ENCODE measurements at regions not wholly inside any gene's neighbourhood (a gene's known extent, or its start where the extent isn't known, plus 50 kb on each side); places are given as distances from the start of the nearest gene placed in this dataset.
A peak's percentile ranks its signal among the peaks of the same experiment; 100 is the strongest.

DNA sequence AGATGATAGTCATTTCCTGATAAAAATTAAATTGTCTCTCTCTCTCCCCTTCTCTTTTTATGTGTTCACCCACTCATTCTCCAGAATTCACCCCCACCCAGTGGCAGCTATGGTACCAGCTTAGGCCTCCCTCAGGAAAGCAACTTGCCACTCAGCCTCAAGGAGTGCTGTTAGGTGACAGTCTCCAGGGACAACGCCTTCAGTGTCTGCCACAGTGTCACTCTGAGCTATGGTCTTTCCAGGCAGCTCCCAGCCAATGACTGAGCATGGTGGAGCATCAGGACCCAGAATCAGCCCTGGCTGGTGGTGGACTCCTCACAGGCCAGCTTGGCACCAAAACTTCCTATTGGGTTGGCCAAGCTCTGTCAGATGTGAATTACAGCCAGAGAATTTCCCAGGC lies 140.9 kb upstream of the PIK3R1 start:
- no CpG with 5 or more reads among the region's 1 CpG for WGBS, 2 donors (ENCODE audit: extremely low coverage in 2 of 2, insufficient read length in 2 of 2, insufficient replicate concordance in 1 of 2)
- H3K4me2 ChIP-seq (ENCODE audit: insufficient read depth, low read length, poor library complexity, severe bottlenecking) = no peak overlapping the region
- no peak overlapping the region for H4K8ac ChIP-seq (ENCODE audit: low read depth, low read length)
- H3K14ac ChIP-seq (ENCODE audit: low read length) = no peak overlapping the region
- H3K18ac ChIP-seq (ENCODE audit: low read length) = no peak overlapping the region
- H3K23ac ChIP-seq (ENCODE audit: low read depth, low read length, poor library complexity) = no peak overlapping the region
- no peak overlapping the region for H3K4ac ChIP-seq (ENCODE audit: low read length)
- no peaks in the 10 kb centered on the region for H3K9me3 ChIP-seq (replicated peaks in 1 of 2; ENCODE audit: control insufficient read depth in 2 of 2, insufficient read depth in 1 of 2, low read depth in 1 of 2, low read length in 2 of 2)
- no peak overlapping the region for H2AFZ ChIP-seq (ENCODE audit: low read length)
- no peak overlapping the region for H2BK12ac ChIP-seq (ENCODE audit: low read length)
- no peak overlapping the region for H2BK15ac ChIP-seq (ENCODE audit: low read length)
- no peak overlapping the region for H2BK5ac ChIP-seq (ENCODE audit: low read length)
- no peaks in the 10 kb centered on the region for H3K36me3 ChIP-seq (replicated peaks in 1 of 2; ENCODE audit: control insufficient read depth in 2 of 2, insufficient read depth in 2 of 2, low read length in 2 of 2)
- H3K27me3 ChIP-seq (ENCODE audit: control insufficient read depth in 3 of 3, insufficient read depth in 3 of 3, low read depth in 1 of 3, low read length in 3 of 3) = no peaks in the 10 kb centered on the region
- no peaks in the 10 kb centered on the region for H3K79me1 ChIP-seq (ENCODE audit: low read depth, low read length)
- H3K27ac ChIP-seq (replicated peaks; ENCODE audit: low read length) = no peak overlapping the region
- no peak overlapping the region for H3K9ac ChIP-seq (ENCODE audit: low read depth, low read length, poor library complexity)
- peak overlapping the region in 1 of 2 donors; percentile 63 for H3K4me3 ChIP-seq (ENCODE audit: low read length in 2 of 2)
- H4K91ac ChIP-seq (ENCODE audit: low read depth, low read length, poor library complexity) = no peak overlapping the region
- H3K4me1 ChIP-seq (ENCODE audit: control insufficient read depth in 2 of 2, insufficient read depth in 1 of 2, low read depth in 1 of 2, low read length in 2 of 2) = peaks cover 1 to 2% of the 10 kb centered on the region in 2 donors
- no peak for DNase-seq (ENCODE audit: low spot score)
- H2AK5ac ChIP-seq (ENCODE audit: low read depth, low read length) = no peak overlapping the region
- H2BK120ac ChIP-seq (ENCODE audit: low read depth, low read length) = no peak overlapping the region

DNA sequence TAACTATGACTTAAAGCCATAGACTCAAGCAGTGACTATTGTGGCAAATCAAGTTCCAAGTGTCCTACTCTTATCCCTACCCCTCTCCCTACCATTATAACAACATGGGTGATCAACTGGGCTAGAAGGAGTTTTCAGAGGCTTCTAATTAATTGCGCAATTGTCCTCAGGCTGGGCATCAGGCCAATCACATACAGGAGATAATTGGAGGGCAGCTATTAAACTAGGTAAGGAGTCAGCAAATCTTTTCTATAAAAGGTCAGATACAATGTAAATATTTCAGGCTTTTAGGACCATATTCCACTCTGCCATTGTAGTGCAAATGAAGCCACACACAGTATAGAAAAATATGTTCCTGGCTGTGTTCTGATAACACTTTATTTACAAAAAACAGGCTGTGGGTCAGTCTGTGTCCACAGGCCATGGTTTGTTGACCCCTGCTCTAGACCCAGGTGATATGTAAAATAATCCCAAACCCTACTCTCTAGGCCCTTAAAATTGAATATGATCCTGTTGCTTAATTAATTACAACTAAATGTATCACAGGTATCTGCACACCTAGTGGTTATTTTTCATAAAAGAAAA lies 141.4 kb upstream of the PIK3R1 start:
- no peak overlapping the region for H4K8ac ChIP-seq (ENCODE audit: low read depth, low read length)
- no CpG with 5 or more reads among the region's 1 CpG for WGBS, 2 donors (ENCODE audit: extremely low coverage in 2 of 2, insufficient read length in 2 of 2, insufficient replicate concordance in 1 of 2)
- H2BK5ac ChIP-seq (ENCODE audit: low read length) = no peak overlapping the region
- no peak overlapping the region for H2AFZ ChIP-seq (ENCODE audit: low read length)
- no peak overlapping the region for H3K14ac ChIP-seq (ENCODE audit: low read length)
- H3K4ac ChIP-seq (ENCODE audit: low read length) = no peak overlapping the region
- no peak overlapping the region for H3K18ac ChIP-seq (ENCODE audit: low read length)
- no peak overlapping the region for H3K9ac ChIP-seq (ENCODE audit: low read depth, low read length, poor library complexity)
- no peak overlapping the region for H3K4me3 ChIP-seq (ENCODE audit: low read length in 2 of 2)
- H2BK120ac ChIP-seq (ENCODE audit: low read depth, low read length) = no peak overlapping the region
- H3K79me1 ChIP-seq (ENCODE audit: low read depth, low read length) = no peaks in the 10 kb centered on the region
- no peak overlapping the region for H2BK15ac ChIP-seq (ENCODE audit: low read length)
- H3K4me2 ChIP-seq (ENCODE audit: insufficient read depth, low read length, poor library complexity, severe bottlenecking) = no peak overlapping the region
- no peaks in the 10 kb centered on the region for H3K9me3 ChIP-seq (replicated peaks in 1 of 2; ENCODE audit: control insufficient read depth in 2 of 2, insufficient read depth in 1 of 2, low read depth in 1 of 2, low read length in 2 of 2)
- no peak overlapping the region for H2BK12ac ChIP-seq (ENCODE audit: low read length)
- no peak for DNase-seq (ENCODE audit: low spot score)
- no peaks in the 10 kb centered on the region for H3K27me3 ChIP-seq (ENCODE audit: control insufficient read depth in 3 of 3, insufficient read depth in 3 of 3, low read depth in 1 of 3, low read length in 3 of 3)
- no peak overlapping the region for H4K91ac ChIP-seq (ENCODE audit: low read depth, low read length, poor library complexity)
- H2AK5ac ChIP-seq (ENCODE audit: low read depth, low read length) = no peak overlapping the region
- H3K23ac ChIP-seq (ENCODE audit: low read depth, low read length, poor library complexity) = no peak overlapping the region
- no peak overlapping the region for H3K27ac ChIP-seq (replicated peaks; ENCODE audit: low read length)
- H3K36me3 ChIP-seq (replicated peaks in 1 of 2; ENCODE audit: control insufficient read depth in 2 of 2, insufficient read depth in 2 of 2, low read length in 2 of 2) = no peaks in the 10 kb centered on the region
- H3K4me1 ChIP-seq (ENCODE audit: control insufficient read depth in 2 of 2, insufficient read depth in 1 of 2, low read depth in 1 of 2, low read length in 2 of 2) = peaks cover 0 to 2% of the 10 kb centered on the region in 2 donors

DNA sequence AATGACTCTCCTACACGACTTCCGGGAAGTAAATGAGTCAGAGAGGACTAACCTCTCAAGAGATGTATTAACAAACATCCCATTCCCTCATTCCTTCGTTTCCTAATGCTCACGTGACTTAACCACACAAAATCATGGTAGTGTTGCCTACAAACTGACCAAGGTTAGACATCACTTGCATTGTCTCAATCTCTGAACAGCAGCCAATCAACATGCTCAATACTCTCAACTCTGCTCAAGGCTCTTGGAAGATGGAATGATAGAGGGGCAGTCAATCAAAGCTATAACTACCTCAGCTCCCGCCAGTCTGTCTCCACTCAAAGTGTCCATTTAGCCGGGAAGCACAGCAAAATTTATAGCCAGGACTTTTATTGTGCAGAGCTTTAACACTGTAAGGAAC lies 143.8 kb upstream of the PIK3R1 start:
- no peak for DNase-seq (ENCODE audit: low spot score)
- no peaks in the 10 kb centered on the region for H3K27me3 ChIP-seq (ENCODE audit: control insufficient read depth in 3 of 3, insufficient read depth in 3 of 3, low read depth in 1 of 3, low read length in 3 of 3)
- no peak overlapping the region for H2AK5ac ChIP-seq (ENCODE audit: low read depth, low read length)
- no peak overlapping the region for H2BK5ac ChIP-seq (ENCODE audit: low read length)
- no peak overlapping the region for H2BK12ac ChIP-seq (ENCODE audit: low read length)
- H3K14ac ChIP-seq (ENCODE audit: low read length) = no peak overlapping the region
- H3K4me3 ChIP-seq (ENCODE audit: low read length in 2 of 2) = no peak overlapping the region
- H3K4me2 ChIP-seq (ENCODE audit: insufficient read depth, low read length, poor library complexity, severe bottlenecking) = no peak overlapping the region
- WGBS, 2 donors (ENCODE audit: extremely low coverage in 2 of 2, insufficient read length in 2 of 2, insufficient replicate concordance in 1 of 2) = no CpG with 5 or more reads among the region's 6 CpGs
- no peak overlapping the region for H3K18ac ChIP-seq (ENCODE audit: low read length)
- H3K23ac ChIP-seq (ENCODE audit: low read depth, low read length, poor library complexity) = no peak overlapping the region
- H3K36me3 ChIP-seq (replicated peaks in 1 of 2; ENCODE audit: control insufficient read depth in 2 of 2, insufficient read depth in 2 of 2, low read length in 2 of 2) = no peaks in the 10 kb centered on the region
- H2BK15ac ChIP-seq (ENCODE audit: low read length) = no peak overlapping the region
- H4K91ac ChIP-seq (ENCODE audit: low read depth, low read length, poor library complexity) = no peak overlapping the region
- H3K9ac ChIP-seq (ENCODE audit: low read depth, low read length, poor library complexity) = no peak overlapping the region
- peaks cover 0 to 2% of the 10 kb centered on the region in 2 donors for H3K4me1 ChIP-seq (ENCODE audit: control insufficient read depth in 2 of 2, insufficient read depth in 1 of 2, low read depth in 1 of 2, low read length in 2 of 2)
- H3K79me1 ChIP-seq (ENCODE audit: low read depth, low read length) = no peaks in the 10 kb centered on the region
- no peak overlapping the region for H3K27ac ChIP-seq (replicated peaks; ENCODE audit: low read length)
- no peak overlapping the region for H2BK120ac ChIP-seq (ENCODE audit: low read depth, low read length)
- peaks cover 0 to 2% of the 10 kb centered on the region in 2 donors for H3K9me3 ChIP-seq (replicated peaks in 1 of 2; ENCODE audit: control insufficient read depth in 2 of 2, insufficient read depth in 1 of 2, low read depth in 1 of 2, low read length in 2 of 2)
- H2AFZ ChIP-seq (ENCODE audit: low read length) = no peak overlapping the region
- H3K4ac ChIP-seq (ENCODE audit: low read length) = no peak overlapping the region
- no peak overlapping the region for H4K8ac ChIP-seq (ENCODE audit: low read depth, low read length)

DNA sequence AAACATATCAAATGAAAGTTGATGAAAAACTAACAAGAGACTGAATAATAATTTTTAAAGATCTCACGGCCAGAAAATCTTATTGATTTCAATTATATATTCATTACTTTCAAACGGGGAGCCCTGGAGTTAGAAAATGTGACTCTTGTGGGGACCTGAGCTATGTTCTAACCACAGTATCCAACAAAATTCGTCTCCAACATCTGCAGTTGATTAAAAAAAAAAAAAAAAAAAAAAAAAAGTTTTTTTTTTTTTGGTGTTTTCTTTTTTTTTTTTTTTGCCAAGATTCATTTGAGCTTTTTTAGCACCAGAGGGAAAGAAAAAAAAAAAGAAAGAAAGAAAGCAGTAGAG lies 144.3 kb upstream of the PIK3R1 start:
- DNase-seq (ENCODE audit: low spot score) = no peak
- Histone ChIP-seq H3K27ac (replicated peaks; ENCODE audit: low read length) (no peak overlapping the region), H4K91ac (ENCODE audit: low read depth, low read length, poor library complexity) (no peak overlapping the region), H2BK15ac (ENCODE audit: low read length) (no peak overlapping the region), H3K9ac (ENCODE audit: low read depth, low read length, poor library complexity) (no peak overlapping the region), H3K36me3 (replicated peaks in 1 of 2; ENCODE audit: control insufficient read depth in 2 of 2, insufficient read depth in 2 of 2, low read length in 2 of 2) (no peaks in the 10 kb centered on the region), H3K14ac (ENCODE audit: low read length) (no peak overlapping the region), H2AFZ (ENCODE audit: low read length) (no peak overlapping the region), H3K79me1 (ENCODE audit: low read depth, low read length) (no peaks in the 10 kb centered on the region), H3K4me3 (ENCODE audit: low read length in 2 of 2) (no peak overlapping the region), H2BK120ac (ENCODE audit: low read depth, low read length) (no peak overlapping the region), H4K8ac (ENCODE audit: low read depth, low read length) (no peak overlapping the region), H2BK5ac (ENCODE audit: low read length) (no peak overlapping the region), H3K4ac (ENCODE audit: low read length) (no peak overlapping the region), H2BK12ac (ENCODE audit: low read length) (no peak overlapping the region), H3K23ac (ENCODE audit: low read depth, low read length, poor library complexity) (no peak overlapping the region), H3K4me2 (ENCODE audit: insufficient read depth, low read length, poor library complexity, severe bottlenecking) (no peak overlapping the region), H3K18ac (ENCODE audit: low read length) (no peak overlapping the region), H2AK5ac (ENCODE audit: low read depth, low read length) (no peak overlapping the region), H3K9me3 (replicated peaks in 1 of 2; ENCODE audit: control insufficient read depth in 2 of 2, insufficient read depth in 1 of 2, low read depth in 1 of 2, low read length in 2 of 2) (peaks cover 0 to 2% of the 10 kb centered on the region in 2 donors), H3K4me1 (ENCODE audit: control insufficient read depth in 2 of 2, insufficient read depth in 1 of 2, low read depth in 1 of 2, low read length in 2 of 2) (peaks cover 0 to 2% of the 10 kb centered on the region in 2 donors), H3K27me3 (ENCODE audit: control insufficient read depth in 3 of 3, insufficient read depth in 3 of 3, low read depth in 1 of 3, low read length in 3 of 3) (no peaks in the 10 kb centered on the region)
- no CpG with 5 or more reads among the region's 3 CpGs for WGBS, 2 donors (ENCODE audit: extremely low coverage in 2 of 2, insufficient read length in 2 of 2, insufficient replicate concordance in 1 of 2)
